ENCODE measurements at regions not wholly inside any gene's neighbourhood (a gene's known extent, or its start where the extent isn't known, plus 50 kb on each side); places are given as distances from the start of the nearest gene placed in this dataset.

GRCh38 chr14:80266930-80267329 is 55.6 kb upstream of the DIO2 start:
- TF ChIP-seq CTCF (conservative IDR thresholded peaks at IDR 0.05; ENCODE audit: low read depth, low read length) (no peak), EZH2 (IDR thresholded peaks at IDR 0.05; ENCODE audit: low read length, unreplicated experiment) (no peak)
